Endometrium (tissue), 2 donors: ENCODE measurements at regions not wholly inside any gene's neighbourhood (a gene's known extent, or its start where the extent isn't known, plus 50 kb on each side); places are given as distances from the start of the nearest gene placed in this dataset.

ENCODE experiments used
- FAIRE-seq: peaks from 2 replicates; lab custom pipeline; 2012; peaks lifted over from hg19 to GRCh38; lab: Jason Lieb, UNC
- donor health status: control.
- donor health status: control.

DNA sequence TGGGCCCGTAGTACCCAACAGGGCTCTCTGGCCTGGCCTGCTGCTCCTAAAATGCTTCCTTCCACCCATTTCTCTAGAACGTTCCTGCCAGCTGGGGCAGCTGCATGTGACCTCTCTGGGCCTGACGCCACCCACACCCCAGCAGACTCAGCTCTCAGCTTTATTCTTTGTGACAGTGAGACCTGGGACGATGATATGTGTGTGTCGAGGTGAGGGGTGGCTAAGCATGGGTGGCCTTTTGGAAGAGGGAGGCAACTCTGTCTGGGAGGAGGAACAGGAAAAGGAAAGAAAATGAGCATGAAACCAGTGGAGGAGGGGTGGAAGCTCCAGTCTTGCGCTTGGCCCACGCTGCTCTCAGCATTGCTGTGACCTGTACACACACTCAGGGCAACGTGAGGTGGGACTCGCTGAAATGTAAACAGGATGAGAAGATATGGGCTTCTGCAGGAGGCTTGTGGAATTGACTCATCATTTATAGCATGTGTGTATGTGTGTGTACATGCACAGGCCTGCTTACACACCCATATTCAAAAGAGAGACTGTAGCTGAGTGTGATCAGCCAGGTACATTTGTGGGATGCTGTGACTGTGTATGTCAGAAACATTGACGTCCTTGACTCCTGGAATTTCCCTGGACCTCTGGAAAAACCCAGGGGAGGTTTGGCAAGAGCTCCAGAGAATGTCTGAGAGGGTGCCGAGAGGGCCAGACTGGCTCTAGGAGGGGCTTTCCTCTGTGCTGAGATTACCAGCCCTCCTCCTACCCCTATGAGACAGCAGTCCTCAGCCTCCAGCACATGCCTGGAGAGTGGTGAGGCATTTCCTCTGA, 137.9 kb downstream of the PJA1 start:
- FAIRE-seq, result no peak

DNA sequence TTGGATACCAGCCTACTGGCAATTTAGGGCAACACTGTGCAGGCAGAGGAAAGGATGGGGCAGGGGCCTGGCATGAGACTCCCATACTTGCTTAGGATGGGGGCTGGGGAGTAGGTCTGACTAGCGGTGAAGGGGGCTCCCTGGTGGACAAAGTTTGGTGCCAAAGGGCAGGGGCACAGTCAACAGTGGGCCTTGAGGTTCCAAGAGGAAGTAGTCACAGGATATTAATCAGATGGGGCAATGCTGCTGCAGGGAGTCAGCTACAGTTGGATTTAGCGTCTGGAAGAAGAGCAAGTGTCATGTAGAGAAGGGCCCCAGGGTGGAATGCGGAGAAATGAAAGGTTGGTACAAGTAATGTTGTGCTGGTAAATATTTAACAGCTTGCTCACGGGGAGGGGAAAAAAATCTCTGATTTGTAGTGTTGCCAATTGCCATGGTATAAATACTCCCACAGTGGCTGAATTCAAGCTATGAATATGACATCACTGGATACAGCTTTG, 139.4 kb downstream of the PJA1 start:
- no peak for FAIRE-seq

DNA sequence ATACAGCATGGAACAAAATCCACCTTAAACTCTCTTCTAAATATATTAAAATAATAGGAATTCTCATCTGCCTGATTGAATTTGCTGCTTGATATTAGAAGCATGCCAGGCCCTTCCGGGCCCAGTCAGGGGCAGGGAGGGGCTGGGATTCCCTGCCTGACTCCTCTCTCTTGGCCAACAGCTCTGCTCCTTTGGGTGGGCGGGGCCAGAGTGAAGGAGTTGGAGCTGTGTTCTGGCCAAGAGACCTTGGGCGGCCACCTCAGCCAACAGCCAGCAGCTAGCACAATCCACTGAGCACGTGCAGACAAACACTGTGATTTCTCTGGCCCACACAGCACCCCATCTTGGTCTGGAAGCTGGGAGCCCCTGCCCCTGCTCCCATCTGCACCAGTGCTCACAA, 140.3 kb downstream of the PJA1 start:
- no peak for FAIRE-seq

DNA sequence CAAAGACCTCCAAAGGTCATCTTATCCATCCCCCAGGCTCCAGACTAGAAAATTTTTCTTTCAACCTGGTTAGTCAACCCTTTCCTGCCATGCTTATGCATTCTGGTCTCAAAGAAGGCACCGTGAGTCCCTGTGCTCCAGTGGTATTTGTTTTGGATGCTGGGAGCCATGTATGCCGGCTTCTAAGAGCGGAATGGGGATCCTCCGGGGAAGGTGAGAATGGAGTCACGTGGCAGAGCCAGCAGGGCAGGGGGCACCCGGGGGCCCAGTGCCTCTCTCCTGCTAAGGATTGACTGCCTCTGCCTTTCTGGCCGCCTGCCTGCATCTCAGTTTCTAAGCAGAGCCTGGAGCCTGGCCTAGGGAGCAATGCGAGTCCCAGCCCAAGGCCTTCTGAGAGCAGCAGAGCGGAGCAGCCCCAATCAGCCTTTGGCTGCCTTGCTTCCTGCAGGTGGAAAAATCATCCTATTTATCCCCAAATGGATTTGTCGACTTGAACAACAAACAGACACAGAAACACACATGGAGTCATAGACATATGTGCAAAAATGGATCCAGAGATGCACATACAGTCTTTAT, 141.0 kb downstream of the PJA1 start:
- no peak for FAIRE-seq

DNA sequence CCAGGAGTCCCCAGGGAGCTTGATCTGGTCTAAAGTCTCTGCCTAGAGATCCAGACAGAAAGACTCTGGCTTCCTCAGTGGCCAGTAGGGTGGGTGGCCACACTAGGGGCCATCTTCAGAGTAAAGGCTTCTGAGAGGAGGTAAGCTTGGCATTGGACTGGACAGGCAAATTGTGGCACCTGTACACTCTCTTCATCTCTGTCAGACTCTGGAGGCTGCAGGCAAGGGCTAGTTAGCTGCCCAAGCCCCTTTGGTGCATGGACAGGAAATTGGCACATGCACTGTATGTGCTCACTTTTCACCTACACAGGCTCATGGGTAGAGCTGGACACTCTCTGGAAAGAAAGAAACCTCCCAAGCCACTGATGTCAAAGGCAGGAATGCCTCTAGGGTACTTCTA, 142.8 kb downstream of the PJA1 start:
- no peak for FAIRE-seq

DNA sequence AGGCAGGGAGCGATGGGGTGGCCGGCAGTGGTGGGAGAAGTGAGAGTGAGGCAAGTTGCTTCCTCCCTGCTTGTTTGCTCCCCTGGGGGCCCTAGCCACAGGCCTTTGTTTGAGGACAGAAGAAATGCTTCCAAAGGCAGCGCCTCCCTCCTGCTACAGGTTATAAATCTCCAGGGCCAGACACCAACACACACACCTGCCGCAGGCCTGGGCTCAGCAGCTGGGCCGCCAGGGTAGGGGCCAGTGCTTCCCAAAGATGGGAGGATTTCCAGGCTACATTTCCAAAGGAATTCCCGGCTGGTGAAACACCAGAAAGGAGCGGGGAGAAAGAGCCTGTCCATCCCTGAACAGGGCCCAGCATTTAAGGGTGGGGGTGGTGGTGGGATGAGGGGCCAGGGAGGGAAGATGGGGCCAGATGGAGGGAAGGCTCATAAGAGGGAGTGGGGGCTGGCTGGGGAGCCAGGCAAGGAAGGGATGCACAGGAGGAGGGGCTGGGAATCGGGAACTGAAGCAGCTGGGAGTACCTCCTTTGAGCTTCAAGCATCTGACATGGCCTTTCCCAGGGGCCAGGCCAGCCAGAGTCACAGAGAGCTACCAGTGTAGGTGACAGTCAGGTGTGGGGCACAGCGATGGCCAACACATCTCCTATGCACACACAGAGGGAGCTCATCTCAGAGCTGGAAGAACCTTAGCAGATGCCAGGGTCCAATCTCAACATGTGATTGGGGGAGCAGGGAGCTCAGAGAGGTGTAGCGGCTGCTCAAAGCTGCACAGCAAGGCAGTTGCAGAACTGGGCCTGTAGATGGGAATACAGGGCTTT, 143.9 kb downstream of the PJA1 start:
- no peak for FAIRE-seq

DNA sequence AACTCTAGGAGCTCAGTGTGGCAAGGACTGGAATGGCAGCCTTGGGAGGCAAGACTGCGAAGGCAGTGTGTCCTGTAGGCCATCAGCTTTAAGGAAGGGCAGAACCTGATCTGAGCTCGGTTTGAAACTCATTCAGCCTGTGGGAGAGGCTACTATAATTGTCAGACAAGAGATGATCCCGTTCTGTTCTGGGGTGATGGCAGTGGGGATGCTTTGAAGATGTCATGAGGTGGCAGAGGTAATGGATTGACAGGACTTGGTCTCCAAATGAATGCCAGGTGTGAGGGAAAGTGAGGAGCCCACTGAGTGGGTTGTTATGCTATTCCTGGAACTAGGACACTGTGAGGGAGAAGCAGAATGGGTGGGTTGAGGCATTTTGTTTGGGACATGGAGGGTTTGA, 144.9 kb downstream of the PJA1 start:
- FAIRE-seq, result no peak

DNA sequence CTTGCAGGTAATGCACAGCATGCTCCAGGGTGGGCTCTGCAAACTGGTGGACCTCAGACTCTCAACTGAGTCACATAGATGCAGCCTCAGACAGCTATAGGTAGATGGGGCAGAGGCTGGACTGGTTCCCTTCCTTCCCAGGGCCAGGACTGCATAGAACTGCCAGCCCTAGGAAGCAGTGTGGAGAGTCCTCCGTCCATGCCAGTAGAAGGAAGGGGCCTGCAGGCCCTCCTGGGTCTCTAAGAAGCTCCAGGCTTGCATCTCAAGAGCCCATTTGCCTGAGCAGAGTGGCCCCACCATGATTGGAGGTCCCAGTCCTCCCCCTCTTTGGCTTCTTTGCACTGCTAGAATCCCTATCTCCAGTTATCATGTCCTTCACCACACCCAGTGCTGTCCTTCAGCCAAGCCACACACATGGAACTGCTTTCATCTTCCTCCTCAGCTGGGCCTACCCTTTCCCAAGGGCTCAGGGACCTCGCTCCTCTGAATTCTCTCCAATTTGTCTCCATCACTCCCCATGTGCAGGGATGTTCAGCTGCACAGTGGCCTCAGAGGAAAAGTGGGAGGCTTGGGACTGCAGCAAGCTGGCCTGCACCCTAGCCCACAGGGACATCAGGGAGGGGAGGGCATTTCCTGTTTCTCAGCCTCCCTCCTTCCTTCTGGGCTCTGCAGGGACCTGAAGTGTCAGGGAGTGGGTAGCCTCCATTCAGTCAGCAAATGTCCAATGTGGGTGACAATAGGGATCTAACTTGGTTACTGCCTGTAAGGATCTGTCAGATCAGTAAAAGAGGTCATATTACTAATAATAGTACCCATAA, 146.0 kb downstream of the PJA1 start:
- FAIRE-seq, result no peak

DNA sequence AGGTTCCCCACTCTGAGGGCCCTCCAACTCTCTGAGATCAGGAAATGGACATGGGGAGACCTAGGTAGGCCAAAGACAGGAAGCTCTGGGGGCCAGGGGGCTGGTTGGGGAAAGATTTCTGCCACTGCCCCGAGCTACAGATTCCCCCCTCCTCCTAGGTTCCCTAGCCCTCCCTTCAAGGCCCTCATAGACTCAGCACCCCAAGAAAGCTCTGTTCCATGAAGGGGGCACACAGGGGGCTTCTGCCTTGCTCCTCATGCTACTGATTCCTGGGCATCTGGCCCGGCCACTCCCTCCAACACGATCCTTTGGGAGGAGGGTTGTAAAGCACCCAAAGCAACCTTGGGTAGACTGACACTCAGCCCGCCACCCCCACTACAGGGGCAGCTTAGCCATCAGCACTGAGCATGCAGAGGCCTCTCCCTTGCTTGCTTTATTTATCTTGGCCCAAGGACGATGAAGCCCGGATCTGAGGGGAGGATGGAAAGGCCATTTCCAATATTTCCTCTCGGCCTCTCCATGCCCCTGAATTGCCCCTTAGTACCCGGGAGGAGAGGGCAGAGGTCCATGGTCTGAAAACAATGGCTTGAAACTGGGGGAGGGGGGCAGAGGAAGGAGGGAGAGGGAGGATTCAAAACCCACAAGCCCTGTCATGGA, 146.7 kb downstream of the PJA1 start:
- FAIRE-seq, result no peak

DNA sequence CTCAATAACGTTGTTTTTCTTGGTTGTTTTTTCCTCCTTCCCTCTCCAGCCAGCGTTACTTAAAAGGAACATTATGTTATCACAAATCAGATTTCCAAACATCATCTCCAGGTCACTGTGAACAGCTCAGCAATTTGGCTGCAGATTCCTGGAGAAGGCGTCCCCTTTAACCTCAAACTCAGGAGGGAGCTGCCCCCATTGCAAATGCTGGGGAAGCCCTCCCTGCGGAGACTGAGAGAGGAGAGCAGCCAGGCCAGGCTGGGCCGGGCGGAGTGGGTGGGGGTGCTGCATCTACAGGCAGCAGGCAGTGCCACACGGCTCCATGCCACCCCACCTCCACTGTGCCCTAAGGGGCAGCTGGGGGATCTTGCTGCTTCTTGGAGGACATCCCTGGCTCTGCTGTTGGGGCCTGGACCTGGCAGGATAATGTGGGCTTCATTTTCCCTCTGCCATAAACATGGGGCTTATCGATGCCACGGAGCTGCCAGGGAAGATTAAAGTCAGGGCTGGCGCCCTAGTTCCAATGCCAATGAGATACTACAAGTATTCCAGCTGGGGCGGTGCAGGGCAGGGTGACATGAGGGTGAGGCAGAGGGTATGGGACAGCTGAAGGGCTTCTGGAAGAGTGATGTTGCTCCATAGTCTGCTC, 148.8 kb downstream of the PJA1 start:
- FAIRE-seq, result peak; percentile 29

DNA sequence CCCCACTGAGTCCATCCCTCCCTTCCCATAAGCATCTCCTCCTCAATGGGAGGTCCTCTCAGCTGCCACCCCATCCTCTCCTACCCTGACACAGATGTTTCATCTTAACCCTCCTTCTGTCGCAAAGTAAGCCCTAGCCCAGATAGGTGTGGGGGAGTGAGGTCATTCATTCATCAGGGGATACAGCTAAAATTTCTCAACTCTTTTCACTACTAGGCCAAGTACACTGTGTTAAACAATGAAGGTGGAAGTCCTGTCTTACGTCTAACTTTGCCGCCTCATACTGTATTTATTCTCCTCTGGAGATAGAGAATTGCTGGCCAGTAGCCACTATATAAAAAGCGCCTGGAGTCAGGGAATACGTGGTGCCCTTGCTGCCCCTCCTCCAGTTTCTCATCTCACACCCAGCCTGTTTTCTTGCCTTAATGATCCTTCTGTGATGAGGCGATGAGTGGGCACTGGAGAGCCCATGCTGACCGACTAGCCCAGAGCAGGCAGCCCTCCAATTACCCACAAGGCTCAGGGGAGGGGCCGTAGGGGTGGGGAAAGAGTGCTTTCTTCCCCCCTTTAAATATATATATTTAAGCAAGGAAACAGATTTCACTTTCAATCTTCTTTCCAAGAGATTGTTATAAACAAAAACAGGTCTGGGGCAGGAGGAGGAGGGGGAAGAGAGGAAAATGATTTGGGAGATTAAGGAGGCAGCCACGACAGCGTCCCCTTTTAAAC, 149.5 kb downstream of the PJA1 start:
- FAIRE-seq, result no peak

DNA sequence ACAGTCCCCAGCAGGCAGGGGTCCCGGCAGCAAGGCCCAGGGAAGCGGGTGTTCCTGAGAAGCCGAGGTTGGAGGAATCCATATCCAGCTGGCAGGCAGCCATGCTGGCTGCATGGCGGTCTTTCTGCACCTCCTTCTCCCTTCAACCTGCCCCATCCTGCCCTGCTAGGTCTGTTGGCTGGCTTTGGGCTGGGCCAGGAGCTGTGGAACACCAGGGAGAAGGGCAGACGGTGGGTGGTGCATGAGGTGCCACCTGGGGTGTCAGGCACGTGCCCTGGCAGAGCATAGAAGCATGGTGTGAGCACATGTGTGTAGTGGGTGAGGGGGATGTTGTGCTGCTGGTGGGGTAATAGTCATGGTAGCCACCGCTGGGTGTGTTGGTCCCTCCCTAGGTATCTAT, 150.1 kb downstream of the PJA1 start:
- no peak for FAIRE-seq

DNA sequence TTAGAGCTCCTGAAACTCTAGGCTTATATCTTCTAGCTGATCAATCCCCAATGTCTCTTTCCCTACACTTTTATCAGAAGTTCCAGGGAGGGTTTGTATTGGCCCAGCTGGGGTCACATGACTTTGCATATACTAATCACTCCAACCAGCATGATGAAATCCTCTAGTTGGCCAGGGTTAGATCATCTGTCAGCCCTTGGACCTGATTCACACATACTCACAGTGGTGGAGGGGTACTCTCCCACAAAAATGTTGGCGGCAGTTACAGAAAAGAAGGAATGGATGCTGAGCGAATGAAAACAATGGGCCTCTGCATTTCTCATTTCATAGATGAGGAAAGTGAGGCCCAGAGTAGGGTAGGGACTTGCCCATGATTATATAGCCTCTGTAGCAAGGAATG, 151.1 kb downstream of the PJA1 start:
- no peak for FAIRE-seq

DNA sequence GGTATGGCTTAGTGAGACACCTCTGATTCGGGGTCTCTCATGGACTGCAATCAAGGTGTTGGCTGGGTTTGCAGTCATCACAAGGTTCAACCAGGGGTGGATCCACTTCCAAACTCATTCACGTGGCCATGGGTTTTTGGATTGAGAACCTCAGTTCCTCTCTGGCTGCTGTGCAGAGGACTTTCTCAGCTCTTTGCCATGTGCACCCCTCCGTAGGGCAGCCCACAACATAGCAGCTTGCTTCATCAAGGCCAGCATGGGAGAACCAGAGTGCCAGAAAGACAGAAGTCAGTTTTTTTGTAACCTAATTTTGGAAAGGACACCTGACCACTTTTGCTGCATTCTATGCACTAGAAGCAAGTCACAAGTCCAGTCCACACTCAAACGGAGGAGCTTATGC, 154.9 kb downstream of the PJA1 start:
- FAIRE-seq, result no peak

DNA sequence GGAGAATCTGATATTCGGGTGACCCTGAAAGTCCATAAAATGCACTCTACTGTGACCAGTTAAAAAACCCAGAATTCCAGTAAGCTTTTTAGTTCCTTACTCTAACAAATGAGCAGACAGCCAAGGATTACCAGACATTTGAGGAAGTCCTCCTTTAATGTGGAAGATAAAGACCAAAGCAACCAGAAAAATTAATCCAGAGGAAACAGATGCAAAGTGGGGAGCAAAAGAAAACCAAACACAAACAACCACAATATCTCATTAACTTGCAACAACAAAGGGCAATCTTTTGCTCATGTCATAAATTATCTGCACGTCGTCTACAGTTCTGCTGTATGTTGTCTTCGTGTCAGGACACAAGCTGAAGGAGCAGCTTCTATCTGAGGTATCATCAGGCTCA, 164.4 kb downstream of the PJA1 start:
- FAIRE-seq, result no peak

DNA sequence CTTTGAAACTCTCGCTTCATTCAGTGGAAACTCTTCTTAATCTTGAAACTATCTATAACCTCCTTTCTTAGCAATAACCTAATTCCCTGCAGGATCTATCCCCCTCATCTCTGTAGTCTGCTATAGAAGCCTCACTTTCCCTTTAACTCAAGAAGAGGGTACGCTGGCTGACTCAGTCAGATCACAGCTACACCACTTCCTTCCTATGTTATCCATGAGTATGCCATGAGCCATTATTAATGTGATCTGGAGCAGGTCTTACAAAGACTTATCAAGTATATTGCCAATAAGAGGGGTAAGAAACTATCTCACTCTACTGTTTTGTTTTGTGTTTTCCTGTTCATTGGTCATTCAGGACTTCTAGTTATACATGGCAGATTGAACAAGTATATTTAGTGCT, 165.3 kb downstream of the PJA1 start:
- no peak for FAIRE-seq

DNA sequence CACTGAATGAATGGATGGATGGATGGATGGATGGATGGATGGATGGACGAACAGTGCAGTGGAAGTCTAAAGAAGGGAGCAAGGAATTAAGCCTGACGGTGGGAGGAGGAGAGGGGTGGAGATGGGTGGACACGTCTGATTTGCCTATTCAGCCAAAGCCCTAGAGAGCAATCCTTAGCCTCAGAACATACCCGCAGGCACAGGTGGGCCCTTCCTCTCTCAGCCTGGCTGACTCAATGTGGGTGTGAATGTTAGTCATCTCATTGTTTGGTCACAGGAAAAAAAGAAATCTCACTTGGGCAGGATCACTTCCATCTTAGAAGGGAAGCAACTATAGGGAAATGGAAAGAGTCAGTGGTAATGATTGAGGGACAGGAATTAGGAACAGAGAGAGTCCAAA, 165.9 kb downstream of the PJA1 start:
- FAIRE-seq, result no peak

DNA sequence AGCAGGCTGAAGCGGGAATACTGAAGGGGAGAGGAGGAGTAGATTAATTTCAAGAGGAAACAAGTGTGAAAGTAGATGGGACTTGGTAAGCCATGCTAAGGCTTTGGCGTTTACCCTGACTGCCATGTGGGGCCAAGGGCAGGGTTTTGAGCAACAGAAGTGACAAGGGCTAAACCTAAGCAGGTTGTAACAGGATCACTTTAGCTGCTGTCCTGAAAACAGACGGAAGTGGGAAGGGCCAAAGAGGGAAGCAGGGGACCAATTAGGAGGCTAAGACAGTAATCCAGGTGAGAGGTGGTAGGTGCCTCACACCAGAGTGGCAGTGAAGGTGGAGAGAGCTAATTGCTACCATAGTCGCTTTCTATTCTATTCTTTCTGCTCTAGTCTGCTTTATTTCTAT, 166.5 kb downstream of the PJA1 start:
- no peak for FAIRE-seq

DNA sequence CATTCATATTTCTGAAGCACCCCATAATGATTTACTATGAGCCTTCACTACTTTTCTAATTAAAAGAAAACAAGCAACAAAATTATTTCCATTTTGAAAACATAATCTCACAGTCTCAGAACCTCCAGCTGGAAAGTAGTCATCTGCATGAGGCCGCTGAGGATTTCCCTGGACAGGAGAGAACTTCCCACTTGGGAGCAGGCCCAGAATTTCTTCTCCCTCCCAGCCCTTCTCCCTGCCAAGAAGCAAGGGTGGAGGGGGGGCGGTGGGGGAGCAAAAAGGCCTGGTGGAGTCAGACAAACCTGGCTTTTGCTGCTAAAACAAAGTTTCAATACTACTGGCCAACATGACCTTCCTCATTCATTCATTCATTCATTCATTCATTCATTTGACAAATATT, 167.3 kb downstream of the PJA1 start:
- no peak for FAIRE-seq

DNA sequence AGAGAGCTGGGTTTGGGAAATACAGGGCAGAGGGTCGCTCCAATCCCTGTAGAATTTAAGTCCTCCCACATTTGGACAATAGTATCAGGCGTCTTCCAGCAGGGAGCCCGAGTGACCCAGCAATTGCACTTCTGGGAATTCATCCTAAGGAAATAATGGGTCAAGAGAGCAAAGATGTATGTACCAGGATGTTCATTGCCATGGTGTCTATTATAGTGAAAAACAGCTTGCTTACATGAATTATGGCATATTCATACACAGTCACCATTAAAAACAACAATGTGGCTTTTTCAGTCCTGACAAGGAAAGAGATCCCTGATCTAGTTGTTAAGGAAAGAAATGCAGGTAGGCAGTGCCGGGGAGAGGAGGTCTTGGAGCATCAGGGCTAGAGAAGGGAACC, 167.7 kb downstream of the PJA1 start:
- no peak for FAIRE-seq
